HepG2 (cell line): ENCODE measurements at regions not wholly inside any gene's neighbourhood (a gene's known extent, or its start where the extent isn't known, plus 50 kb on each side); places are given as distances from the start of the nearest gene placed in this dataset.

Source experiments
- CTCF ChIP-seq: sonication (generic); formaldehyde crosslinking; IDR thresholded peaks from 2 replicates; pipeline ENCODE4 v1.5.0; 2020; ENCODE audit warnings: mild to moderate bottlenecking, missing genetic modification reagents, moderate library complexity
- GTF2F1 ChIP-seq: fragments of 150-350 bp; IDR thresholded peaks from 2 replicates; pipeline ENCODE4 v1.6.1; 2014; ENCODE audit warnings: low read length
- HNRNPLL ChIP-seq: fragments of 200-400 bp; formaldehyde crosslinking; IDR thresholded peaks from 2 replicates; pipeline ENCODE4 v1.6.1; 2017; ENCODE audit warnings: mild to moderate bottlenecking, low read depth, low read length; ENCODE audit not compliant: poor library complexity, severe bottlenecking
- KDM5A ChIP-seq: fragments of 200-600 bp; sonication (generic); IDR thresholded peaks from 2 replicates; pipeline ENCODE4 v1.7.0; 2018; ENCODE audit warnings: antibody characterized with exemption, mild to moderate bottlenecking, low read length, borderline replicate concordance
- NFRKB ChIP-seq: fragments of 450-650 bp; IDR thresholded peaks from 2 replicates; pipeline ENCODE4 v1.6.1; 2017
- SP1 ChIP-seq, 2 experiments: fragments of 450-650 bp in 1 of 2; sonication (generic) in 1 of 2; formaldehyde crosslinking in 1 of 2; IDR thresholded peaks; 2 replicates each; pipeline versions ENCODE4 v1.4.0 to v1.6.1; 2016 to 2020; ENCODE audit warnings: missing genetic modification reagents in 1 of 2
- SP4 ChIP-seq: sonication (generic); formaldehyde crosslinking; IDR thresholded peaks from 2 replicates; pipeline ENCODE4 v1.8.1; 2023; ENCODE audit warnings: mild to moderate bottlenecking, missing genetic modification reagents
- YY1 ChIP-seq: IDR thresholded peaks from 2 replicates; pipeline ENCODE4 v1.6.1; 2011; ENCODE audit warnings: low read length, low read depth, moderate library complexity, mild to moderate bottlenecking; ENCODE audit not compliant: insufficient read depth, insufficient replicate concordance
- ZBTB8A ChIP-seq: sonication (generic); formaldehyde crosslinking; IDR thresholded peaks from 2 replicates; pipeline ENCODE4 v1.4.0; 2020; ENCODE audit warnings: mild to moderate bottlenecking, low read depth, missing genetic modification reagents, borderline replicate concordance
- ZNF263 ChIP-seq: sonication (generic); formaldehyde crosslinking; IDR thresholded peaks from 2 replicates; pipeline ENCODE4 v1.4.0; 2020; ENCODE audit warnings: missing genetic modification reagents
- ZNF567 ChIP-seq: sonication (generic); formaldehyde crosslinking; IDR thresholded peaks from 2 replicates; pipeline ENCODE4 v1.8.1; 2023; ENCODE audit warnings: mild to moderate bottlenecking, missing genetic modification reagents, borderline replicate concordance
- ZNF747 ChIP-seq: sonication (generic); formaldehyde crosslinking; IDR thresholded peaks from 2 replicates; pipeline ENCODE4 v1.8.1; 2023; ENCODE audit warnings: missing genetic modification reagents, mild to moderate bottlenecking, borderline replicate concordance
- TF ChIP-seq, protein P1 (sequence below): IDR thresholded peaks from 2 replicates; pipeline ENCODE4 v1.6.1; 2012; ENCODE audit warnings: low read depth, low read length, improper control_type of control experiment

DNA sequence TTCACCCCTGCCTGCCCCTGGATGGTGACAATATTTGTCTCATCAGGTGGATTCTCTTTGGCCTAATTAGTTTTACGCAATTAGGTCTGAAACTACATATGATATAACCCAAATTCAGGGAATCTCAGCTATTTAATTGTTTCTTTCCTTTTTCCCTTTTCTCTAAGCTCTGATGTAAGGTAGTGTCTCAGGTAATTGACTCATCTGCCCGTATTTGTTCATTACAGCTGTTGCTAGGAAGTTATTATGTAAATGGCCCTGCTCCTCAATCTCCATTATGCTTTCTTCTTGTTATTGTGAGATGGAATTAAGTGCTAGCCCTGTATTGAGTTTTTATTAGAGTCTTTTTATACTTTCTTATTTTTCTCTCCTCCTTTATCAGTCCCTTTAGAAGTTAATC, 378.2 kb upstream of the ARID1B start:
- TF ChIP-seq, protein P1, sequence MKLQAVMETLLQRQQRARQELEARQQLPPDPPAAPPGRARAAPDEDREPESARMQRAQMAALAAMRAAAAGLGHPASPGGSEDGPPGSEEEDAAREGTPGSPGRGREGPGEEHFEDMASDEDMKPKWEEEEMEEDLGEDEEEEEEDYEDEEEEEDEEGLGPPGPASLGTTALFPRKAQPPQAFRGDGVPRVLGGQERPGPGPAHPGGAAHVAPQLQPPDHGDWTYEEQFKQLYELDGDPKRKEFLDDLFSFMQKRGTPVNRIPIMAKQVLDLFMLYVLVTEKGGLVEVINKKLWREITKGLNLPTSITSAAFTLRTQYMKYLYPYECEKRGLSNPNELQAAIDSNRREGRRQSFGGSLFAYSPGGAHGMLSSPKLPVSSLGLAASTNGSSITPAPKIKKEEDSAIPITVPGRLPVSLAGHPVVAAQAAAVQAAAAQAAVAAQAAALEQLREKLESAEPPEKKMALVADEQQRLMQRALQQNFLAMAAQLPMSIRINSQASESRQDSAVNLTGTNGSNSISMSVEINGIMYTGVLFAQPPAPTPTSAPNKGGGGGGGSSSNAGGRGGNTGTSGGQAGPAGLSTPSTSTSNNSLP, result no peak
- TF ChIP-seq ZBTB8A (CRISPR knock-in tag) (no peak), SP4 (CRISPR knock-in tag) (no peak), GTF2F1 (no peak), HNRNPLL (no peak), ZNF747 (CRISPR knock-in tag) (no peak), CTCF (CRISPR knock-in tag) (no peak), YY1 (no peak), ZNF263 (CRISPR knock-in tag) (no peak), KDM5A (no peak), ZNF567 (no peak), SP1 (IDR thresholded peaks at IDR 0.05) (no peak), SP1 (CRISPR knock-in tag; IDR thresholded peaks at IDR 0.05) (no peak), NFRKB (no peak)
